ENCODE measurements at regions not wholly inside any gene's neighbourhood (a gene's known extent, or its start where the extent isn't known, plus 50 kb on each side); places are given as distances from the start of the nearest gene placed in this dataset.
"Not testable (repeated sequence)": the region's sequence is repeated elsewhere in the genome, so short reads cannot be mapped to it uniquely, and the experiment has no call there.

DNA sequence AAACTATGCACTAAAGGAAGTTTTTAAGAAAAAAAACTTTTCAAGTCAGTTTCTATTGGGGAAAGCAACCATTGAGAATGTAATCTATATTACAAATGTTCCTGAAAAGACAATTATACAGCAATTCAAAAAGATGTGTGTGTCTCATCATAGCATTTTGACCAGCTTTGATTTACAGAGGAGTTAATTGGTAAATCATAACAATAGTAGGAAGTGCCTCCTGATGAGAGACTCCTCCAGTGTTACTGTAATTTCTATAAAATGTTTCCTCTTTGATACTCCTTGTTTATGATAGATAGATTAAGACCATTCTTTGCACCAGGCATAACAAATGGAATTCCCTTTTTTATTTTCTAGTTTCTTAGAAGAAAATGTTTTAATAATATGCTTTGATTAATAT lies 249.9 kb downstream of the CALCRL start:
- no peak for DNase-seq

DNA sequence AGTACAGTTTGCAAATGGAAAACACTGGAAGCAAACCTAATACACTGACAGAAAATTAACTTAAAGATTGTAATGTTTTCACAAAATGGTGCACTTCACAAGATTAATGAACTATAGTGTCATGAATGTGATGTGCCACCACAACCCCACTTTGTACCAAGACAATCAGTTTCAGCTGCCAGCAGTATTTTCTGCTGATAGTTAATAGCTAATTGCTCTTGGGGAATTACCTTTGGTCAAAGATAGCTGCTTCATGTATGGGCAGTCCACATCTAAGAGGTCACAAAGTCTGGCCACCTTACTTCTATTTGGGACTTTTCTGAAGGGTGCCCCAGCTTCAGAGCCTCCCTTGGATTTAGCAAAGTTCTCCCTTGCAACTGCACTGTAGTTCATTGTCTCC lies 254.0 kb downstream of the CALCRL start:
- DNase-seq: no peak

GRCh38 chr2:187188783-187189631 lies 259.0 kb downstream of the CALCRL start:
- no peak for DNase-seq

DNA sequence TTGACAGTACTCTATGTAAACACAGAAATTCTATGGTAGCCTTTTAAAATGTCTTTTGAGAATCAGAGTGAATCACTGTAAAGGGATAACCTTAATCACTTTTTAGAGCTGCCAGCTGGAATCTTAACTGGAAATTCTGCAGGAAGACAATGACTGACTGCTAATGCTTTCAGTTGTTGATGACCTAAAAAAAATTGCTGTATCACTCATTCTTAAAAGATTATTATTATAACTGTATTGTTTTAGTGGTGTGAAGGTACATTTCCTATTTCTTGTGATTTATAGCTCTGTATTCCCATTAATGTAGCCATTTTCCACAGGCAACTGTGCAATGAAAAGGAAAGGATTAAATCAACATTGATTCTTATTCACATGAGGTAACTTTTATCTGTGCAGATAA lies 260.5 kb downstream of the CALCRL start:
- DNase-seq: no peak

- no peak for DNase-seq
These were observed 267.5 kb downstream of the CALCRL start for GRCh38 chr2:187180529-187180928.

- not testable (repeated sequence) for DNase-seq
These were observed 269.2 kb downstream of the CALCRL start for GRCh38 chr2:187178876-187179275.

DNA sequence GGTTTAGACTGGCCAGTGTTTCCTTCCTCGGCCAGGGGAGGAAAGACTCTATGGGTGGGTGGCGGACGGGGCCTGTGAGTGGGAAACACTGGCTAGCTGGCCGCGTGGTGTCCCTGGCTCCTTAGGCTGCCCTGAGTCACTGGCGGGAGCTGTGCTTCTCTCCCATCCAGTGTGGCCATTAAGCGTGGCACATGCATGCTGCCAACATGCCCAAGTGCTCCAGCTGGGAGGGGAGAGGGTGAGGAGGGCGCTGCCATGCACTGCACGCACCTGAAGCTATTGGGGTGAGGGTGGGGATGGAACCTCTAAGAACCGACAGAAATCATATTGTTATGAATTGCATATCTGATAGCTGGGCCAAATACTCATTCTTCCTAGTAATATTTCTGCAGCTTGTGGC lies 270.8 kb downstream of the CALCRL start:
- no peak for DNase-seq

DNA sequence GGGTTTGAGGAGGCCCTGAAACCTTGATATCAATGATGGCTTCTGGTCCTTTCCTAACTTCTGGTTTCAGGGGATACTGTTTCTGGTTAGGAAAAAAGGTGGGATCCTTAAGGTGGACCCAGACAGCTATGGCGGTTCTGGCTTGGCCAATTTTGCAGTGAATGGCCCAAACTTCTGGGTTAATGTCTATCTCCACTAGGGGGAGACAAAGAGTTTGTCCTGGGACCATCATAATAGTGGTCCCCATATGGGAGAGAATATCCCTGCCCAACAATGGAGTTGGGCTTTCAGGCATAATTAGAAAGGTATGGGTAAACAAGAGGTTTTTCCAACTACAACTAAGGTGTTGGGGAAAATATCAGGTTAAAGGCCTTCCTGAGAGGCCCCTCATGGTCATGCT lies 273.5 kb downstream of the CALCRL start:
- DNase-seq: peak; percentile 3

DNA sequence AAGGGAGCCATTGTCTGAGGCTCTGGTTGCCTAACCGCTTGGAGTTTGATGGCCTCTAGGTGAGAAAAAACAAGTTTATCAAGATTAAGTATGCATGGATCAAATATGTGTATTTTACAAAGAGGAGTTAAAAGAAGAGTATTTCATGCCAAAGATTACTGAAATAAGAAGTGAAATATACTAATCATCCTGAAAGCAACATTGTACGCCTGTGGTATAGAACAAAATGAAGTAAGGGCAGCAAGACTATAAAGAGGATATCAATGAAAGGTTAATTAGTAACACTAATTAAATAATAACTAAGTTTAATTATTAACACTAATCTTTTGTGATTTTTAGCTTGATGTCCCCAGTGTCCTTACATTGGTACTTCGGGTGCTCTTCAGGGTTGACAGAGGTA lies 276.7 kb downstream of the CALCRL start:
- no peak for DNase-seq

DNA sequence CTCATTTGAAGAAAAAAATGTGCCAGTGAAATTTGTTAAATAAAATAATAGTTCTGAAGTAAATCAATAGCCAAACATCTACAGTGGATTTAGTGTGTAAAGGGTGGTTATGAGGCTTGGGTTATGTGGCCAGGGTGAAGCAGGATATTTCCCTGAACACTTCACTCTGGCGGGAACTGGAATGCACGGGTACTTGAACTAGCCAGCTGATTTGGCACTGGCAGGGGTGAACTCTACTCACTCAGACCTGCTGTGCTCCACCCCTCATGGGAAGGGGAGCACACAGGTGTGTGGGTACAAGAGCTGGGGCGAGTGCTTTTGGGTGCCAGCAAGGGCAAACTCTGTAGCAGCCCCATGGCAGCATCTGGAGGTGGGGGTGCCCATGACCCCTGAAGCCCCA lies 278.2 kb downstream of the CALCRL start:
- no peak for DNase-seq

DNA sequence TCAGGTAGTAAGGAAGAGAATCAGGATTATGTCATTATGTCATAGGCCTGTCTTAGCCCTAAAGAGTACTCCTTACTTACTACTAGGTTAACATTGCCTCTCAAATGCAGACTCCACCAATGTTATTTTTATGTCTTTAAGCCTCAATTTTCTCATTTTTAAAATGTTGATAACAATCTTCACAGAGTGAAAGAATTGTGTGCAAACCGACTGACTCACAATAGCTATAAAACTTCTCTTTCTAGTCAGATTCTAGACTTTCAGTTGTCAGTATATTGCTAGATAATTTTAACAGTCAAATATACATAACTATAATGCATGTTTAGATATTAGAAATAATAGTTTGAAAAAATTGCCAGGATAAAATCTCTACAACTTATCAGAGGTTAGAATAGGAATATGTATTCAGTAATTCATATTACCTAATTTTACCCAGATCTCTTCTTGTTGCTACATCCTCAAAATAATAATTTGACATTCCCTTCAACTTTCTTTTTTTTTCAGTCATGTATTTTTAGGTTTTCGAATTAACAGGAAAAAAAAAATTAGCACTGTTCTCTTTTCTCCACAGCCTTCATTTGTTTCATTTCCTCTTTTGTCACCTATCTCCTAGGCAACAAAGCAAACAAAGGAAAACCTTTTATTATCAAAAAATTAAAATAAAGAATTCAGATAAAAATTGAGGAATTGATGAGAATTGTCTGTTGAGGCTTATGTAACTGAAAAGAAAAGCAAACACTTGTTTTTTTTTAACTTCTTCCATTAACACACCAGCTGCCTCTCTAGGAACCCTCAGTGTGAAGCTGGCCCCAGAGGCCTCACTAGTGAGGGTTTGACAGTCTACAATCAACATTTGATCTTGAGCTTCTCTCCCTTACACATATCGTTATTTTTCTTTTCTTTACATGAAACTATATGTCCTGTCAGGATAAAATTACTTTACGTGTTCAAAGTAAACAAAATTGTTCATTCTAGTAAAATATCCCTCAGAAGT lies 279.0 kb downstream of the CALCRL start:
- peak; percentile 66 for DNase-seq

DNA sequence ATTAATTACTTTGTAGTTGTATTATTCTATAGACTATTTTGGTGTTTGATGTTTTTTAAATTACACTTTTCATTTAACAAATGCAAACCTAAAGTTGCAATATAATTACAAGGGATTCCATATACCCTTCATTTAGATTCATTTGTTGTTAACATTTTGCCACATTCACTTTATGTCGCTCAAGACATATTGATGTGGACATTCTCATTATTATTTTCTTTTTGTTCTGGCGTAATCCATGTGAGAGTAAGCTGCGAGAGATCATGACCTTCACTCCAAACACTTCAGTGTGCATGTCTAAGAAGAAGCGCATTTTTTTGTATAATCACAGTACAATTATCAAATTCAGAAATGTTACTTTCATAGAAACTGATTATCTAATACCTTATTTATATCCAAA lies 280.6 kb downstream of the CALCRL start:
- DNase-seq: no peak

DNA sequence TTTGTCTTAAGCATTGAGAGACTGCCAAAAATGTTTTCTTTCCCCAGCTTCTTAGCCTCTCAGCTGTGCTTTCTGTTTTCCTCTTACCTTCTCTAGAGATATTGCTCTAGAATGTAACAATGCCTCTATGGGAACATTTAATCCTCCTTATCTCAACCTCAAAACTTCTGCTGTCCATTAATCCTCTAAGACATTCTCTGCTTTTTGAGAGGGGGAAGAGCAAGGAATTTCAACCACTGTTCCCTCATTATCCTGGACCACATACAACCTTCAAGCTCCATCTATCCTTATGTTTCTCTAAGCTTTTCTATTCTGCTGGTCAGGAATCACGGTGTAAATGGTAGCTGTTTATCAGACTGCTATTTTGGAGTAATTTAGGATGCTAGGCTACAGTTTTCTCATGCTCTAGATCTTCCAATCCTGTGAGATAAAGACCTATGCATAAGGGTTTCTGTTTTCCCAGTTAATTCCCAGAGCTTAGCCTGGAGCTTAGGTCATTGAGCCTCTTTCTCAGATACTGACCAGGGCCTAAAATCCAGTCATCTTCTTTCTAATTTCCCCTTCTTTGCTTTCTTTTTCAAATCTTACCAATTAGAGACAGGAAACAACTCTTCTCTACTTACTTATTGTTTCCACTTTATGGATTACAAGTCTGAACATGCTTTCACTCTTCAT lies 282.0 kb downstream of the CALCRL start:
- no peak for DNase-seq

- DNase-seq: no peak
These were observed 289.6 kb downstream of the CALCRL start for GRCh38 chr2:187158452-187158851.

GRCh38 chr2:187157046-187157445 lies 291.0 kb downstream of the CALCRL start:
- DNase-seq: no peak

- DNase-seq: no peak
These were observed 292.6 kb downstream of the CALCRL start for GRCh38 chr2:187155476-187155875.

GRCh38 chr2:187150670-187151069 lies 297.4 kb downstream of the CALCRL start:
- DNase-seq: no peak

DNA sequence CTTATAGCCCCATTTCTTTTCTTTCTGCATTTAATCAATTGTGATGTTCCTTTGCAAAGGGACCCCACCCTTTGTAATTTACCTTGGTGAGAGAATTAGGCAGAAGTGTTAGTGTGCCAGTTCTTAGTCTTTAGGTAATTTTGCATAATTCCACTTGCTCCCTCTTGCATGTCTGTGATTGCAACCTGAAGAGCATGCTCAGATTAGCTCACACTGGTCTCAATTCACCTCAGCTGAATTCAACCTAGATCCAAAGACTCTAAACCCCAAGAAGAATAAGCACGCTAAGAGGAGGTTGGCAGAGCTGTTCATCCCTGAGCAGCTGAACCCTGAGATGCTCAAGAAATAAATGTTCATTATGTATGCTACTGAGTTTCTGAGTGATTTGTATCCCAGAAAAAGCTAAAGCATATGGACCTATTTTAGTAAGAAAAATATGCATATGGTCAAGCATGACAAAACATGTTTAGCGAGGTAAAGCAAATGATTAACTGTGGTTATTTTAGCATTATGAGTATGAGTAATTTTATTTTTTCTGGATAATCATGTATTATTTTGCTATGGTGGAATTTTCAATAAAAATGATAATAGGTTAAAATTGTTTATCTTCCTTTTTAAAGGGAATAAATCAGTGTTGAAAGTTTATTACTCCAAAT lies 299.2 kb upstream of the ZSWIM2 start:
- no peak for DNase-seq

DNA sequence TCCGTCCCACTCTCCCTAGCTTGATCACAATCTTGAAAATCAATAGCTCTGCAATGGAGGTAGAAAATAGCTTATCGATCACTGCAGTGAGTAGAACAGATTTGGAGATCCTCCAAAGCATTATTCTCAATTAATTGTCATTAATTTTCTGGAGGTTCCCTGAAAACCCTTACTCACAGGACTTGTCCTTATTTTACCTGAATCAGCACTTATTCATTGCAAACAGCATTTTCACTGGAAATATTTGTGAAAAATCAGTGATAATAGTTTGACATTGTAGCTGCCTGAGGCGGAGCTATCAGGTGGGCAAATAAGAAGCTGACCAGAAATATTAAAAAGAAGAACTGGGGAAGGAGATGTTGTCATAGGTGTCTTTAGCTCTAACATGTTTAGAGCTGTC lies 294.6 kb upstream of the ZSWIM2 start:
- DNase-seq: no peak

DNA sequence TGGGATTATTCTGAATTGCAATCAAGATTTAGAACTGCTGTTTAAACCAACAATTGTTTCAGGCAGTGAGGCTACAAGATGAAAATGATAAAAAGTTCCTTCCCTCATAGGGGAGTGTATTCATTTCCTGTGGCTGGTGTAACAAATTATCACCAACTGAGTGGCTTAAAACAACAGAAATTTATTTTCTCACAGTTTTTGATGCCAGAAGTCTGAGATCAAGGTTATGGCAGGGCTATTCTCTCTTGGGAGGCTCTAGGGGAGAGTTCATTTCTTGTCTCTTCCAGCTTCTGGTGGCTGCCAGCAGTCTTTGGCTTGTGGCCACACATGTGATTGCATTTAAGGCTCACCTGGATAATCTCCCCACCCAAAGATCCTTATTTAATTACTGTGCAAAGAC lies 290.5 kb upstream of the ZSWIM2 start:
- no peak for DNase-seq

- peak; percentile 28 for DNase-seq
These were observed 289.3 kb upstream of the ZSWIM2 start for GRCh38 chr2:187138265-187138664.

GRCh38 chr2:187136646-187137045 lies 287.7 kb upstream of the ZSWIM2 start:
- DNase-seq: no peak

GRCh38 chr2:187134306-187134705 lies 285.3 kb upstream of the ZSWIM2 start:
- DNase-seq: no peak
